ENCODE measurements at regions not wholly inside any gene's neighbourhood (a gene's known extent, or its start where the extent isn't known, plus 50 kb on each side); places are given as distances from the start of the nearest gene placed in this dataset.
"Not testable (repeated sequence)": the region's sequence is repeated elsewhere in the genome, so short reads cannot be mapped to it uniquely, and the experiment has no call there.

DNA sequence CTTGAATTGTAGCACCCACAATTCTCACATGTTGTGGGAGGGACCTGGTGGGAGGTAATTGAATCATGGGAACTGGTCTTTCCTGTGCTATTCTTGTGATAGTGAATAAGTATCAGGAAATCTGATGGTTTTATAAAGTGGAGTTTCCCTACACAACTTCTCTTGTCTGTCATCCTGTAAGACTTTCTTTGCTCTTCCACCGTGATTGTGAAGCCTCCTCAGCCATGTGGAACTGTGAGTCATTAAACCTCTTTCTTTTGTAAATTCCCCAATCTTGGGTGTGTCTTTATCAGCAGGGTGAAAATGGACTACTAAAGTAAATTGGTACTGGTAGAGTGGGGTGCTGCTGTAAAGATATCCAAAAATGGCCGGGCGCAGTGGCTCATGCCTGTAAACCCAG is 215.6 kb downstream of the LIG4 start:
- no peak for DNase-seq

- DNase-seq = no peak
Observed at GRCh38 chr13:107994137-107994536, 221.2 kb downstream of the LIG4 start.

GRCh38 chr13:107993239-107993949 is 221.9 kb downstream of the LIG4 start:
- no peak for DNase-seq

DNA sequence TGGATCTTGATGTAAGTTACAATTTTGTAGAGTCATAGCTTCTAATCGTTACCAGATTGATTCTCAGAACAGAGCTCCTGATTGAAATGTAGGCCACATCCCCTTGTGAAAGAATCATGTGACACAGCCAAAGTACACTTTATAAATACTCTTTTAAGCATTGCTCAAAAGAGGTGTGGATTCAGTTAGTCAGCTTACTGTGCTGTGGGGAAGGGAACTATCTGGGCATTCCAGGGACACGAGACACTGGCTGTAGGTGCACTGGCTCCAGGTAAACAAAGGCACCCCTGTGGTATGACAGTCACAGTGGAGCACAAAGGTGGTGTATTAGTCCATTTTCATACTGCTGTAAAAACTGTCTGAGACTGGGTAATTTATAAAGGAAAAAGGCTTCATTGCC is 222.8 kb downstream of the LIG4 start:
- no peak for DNase-seq

GRCh38 chr13:107977071-107977574 is 238.2 kb downstream of the LIG4 start:
- peak; percentile 58 for DNase-seq

GRCh38 chr13:107976628-107977027 is 238.7 kb downstream of the LIG4 start:
- DNase-seq = no peak

DNA sequence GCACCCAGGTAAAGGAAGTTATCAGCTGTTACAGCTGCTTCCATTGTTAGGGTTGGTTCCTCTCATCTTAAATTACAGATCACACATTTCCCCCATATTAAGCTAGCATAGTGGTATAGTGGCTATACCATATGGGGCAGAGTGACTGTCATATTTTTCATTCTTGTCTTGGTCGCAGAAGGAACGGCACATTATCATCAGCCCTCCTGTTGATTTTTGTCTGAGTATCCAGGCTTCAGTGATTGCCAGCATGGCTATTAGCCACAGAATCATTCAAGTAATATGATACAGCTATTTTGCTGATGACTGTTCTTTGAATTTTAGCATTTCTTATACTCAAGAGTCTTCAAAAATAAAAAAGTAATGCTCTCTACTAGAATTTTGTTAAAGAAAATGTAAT is 240.9 kb downstream of the LIG4 start:
- DNase-seq = no peak

DNA sequence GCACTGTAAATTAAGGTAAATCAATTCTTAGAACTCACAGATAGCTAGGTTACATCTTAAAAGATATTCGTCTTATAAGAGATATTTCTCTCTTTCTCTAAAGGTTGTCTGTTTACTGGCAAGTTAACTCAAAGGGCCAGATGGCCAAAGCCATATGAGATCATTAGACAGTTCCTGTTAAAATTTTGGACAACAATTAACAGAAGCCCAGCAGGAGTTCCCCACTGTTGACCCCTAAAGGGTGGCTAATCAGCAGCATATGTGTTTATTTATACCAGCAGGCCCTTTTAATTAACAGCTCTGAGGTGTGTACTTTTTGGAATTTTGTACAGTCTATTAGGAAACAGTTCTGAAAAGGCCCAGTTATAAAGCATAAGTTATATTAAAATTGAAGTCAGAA is 245.8 kb downstream of the LIG4 start:
- DNase-seq = no peak

- DNase-seq = no peak
Observed at GRCh38 chr13:107968470-107968869, 246.9 kb downstream of the LIG4 start.

DNA sequence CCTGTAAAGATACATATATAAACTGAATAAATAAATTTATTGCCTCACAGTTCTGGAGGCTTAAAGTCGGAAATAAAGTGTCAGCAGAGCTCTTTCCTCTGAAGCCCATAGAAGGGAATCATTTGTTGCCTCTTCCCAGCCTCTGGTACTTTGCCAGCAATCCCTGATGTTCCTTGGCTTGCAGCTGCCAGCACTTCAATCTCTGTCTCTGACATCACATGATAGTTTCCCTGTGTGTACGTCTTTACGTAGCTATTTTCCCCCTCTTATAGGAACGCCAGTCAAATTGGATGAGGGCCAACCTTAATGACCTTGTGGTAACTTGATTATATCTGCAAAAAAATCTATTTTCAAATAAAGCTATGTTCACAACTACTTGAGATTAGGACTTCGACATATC is 250.9 kb downstream of the LIG4 start:
- peak; percentile 85 for DNase-seq

- DNase-seq = no peak
Observed at GRCh38 chr13:107961849-107962608, 253.3 kb downstream of the LIG4 start.

GRCh38 chr13:107960301-107960700 is 255.0 kb downstream of the LIG4 start:
- no peak for DNase-seq

- no peak for DNase-seq
Observed at GRCh38 chr13:107956889-107957288, 258.4 kb downstream of the LIG4 start.

- DNase-seq = no peak
Observed at GRCh38 chr13:107942030-107942617, 273.2 kb downstream of the LIG4 start.

DNA sequence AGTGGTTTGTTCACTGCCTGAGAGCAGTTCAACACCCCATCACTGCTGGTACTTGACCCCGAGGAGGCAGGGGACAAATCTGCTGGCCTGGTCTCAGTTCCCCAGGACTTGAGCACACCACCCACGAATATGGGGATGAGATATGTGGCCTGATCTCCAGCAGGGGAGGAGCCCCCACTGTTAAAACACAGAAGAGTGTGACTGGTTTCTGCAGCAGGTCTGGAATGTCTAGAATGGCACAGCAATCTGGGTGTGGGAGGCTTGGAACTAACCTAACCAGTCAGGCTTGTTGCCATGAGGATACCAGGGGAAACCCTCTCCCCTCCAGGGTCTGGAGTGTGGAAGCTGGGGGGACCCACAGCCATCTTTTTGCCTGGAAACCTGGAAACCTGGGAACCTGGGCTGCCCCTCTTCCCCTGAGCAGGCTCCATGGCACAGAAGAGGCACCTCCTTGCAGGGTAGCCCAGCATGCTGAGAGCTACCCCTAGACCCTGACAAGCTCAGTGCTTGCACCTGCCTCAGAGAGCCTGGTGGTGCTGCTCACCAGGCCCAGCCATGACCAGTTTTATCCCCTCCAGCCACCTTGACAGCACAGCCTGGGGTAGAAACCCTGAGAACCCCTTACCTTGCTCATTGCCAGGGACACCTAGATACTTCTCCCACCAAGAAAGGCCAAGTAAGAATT is 273.8 kb downstream of the LIG4 start:
- DNase-seq = no peak

DNA sequence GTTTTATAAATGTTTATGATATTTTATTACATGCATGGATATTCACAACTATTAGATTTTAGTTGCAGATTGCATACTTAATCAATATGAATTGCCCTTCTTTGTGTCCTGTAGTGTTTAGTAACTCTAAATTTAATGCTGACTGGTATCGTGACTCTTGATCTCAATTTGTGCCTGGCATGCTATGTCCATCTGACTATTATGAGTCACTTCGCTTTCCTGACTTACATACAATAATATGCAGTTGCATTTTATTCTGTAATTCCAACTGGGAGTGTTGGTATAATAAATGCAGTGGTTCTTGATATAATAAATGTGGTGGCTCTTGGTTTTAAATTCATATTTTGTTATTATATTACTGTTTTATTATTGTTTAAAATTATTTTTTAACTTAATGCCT is 277.5 kb downstream of the LIG4 start:
- DNase-seq = no peak

- no peak for DNase-seq
Observed at GRCh38 chr13:107931056-107931455, 284.3 kb downstream of the LIG4 start.

- no peak for DNase-seq
Observed at GRCh38 chr13:107928762-107929161, 286.6 kb downstream of the LIG4 start.

GRCh38 chr13:107927557-107927956 is 287.8 kb downstream of the LIG4 start:
- DNase-seq = no peak

GRCh38 chr13:107926515-107926914 is 288.8 kb downstream of the LIG4 start:
- not testable (repeated sequence) for DNase-seq

DNA sequence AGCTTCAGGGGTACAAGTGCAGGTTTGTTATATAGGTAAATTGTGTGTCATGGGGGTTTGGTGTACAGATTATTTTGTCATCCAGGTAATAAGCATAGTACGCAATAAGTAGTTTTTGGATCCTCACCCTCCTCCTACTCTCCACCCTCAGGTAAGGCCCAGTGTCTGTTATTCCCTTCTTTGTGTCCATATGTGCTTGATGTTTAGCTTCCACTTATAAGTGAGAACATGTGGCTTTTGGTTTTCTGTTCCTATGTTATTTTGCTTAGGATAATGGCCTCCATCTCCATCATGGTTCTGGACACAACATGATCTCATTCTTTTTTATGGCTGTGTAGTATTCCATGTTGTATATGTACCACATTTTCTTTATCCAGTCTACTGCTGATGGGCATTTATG is 298.4 kb downstream of the LIG4 start:
- DNase-seq = not testable (repeated sequence)

GRCh38 chr13:107912745-107913144 is 302.6 kb downstream of the LIG4 start:
- DNase-seq = no peak

- DNase-seq = no peak
Observed at GRCh38 chr13:107907065-107907805, 308.1 kb downstream of the LIG4 start.
